HG03571 (cell line): ENCODE measurements at regions not wholly inside any gene's neighbourhood (a gene's known extent, or its start where the extent isn't known, plus 50 kb on each side); places are given as distances from the start of the nearest gene placed in this dataset.
"Not testable (repeated sequence)": the region's sequence is repeated elsewhere in the genome, so short reads cannot be mapped to it uniquely, and the experiment has no call there.

Source experiments
- ATAC-seq: cut with Tn5 transposase; IDR thresholded peaks from one replicate; pipeline ENCODE4 v1.9.1; 2021; ENCODE audit not compliant: unreplicated experiment

DNA sequence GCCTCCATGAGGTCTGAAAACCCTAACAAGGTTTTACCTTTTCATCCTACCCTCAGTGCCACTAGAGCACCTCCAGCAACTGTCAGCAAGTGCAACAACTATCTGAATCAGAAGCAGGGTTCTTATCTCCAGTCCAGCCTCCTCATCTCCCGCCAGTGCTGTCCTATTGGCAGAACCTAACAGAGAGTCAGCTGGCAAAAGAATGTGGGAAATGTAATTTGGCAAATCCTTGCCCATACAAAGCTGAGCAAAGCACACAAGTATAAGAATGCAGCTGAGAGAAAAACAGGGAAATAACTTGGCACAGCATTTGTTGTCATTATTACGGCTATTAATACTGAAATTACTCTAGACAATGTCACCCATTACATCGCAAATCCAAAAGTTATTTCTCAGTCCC lies 124.2 kb downstream of the ATP6V1G3 start:
- no peak for ATAC-seq

DNA sequence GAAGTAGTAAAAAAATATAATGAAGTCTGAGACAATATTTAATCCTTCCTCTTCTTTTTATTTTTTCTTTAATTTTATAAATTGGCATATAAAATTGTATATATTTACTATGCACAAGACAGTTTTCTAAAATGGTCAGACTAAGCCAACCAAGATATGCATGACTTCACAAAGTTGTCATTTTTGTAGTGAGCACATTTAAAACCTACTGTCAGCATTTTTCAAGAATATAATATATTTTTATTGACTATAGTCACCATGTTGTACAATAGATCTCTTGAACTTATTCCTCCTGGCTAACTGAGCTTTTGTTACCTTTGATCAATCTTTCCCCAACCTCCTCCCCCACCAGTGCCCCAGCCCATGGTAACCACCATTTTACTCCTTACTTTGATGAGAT lies 129.2 kb downstream of the ATP6V1G3 start:
- no peak for ATAC-seq

DNA sequence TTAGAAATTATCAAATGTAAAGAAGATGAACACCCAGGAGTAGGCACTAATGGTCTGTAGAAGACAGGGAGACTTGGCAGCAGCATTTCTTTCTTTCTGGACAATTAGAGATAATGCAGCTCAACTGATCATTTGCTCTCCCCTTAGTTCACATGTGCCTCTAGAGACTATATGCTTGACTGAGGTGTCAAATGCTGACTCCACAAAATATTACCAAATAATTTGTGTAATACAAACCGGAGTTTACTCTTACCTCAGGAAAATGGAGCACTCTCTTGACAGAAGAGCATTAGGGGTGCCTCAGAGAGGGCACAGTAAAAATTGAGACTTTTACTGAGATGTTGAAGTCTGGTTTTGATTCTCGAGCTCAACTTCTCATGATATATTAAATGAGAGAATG lies 131.8 kb downstream of the ATP6V1G3 start:
- no peak for ATAC-seq

DNA sequence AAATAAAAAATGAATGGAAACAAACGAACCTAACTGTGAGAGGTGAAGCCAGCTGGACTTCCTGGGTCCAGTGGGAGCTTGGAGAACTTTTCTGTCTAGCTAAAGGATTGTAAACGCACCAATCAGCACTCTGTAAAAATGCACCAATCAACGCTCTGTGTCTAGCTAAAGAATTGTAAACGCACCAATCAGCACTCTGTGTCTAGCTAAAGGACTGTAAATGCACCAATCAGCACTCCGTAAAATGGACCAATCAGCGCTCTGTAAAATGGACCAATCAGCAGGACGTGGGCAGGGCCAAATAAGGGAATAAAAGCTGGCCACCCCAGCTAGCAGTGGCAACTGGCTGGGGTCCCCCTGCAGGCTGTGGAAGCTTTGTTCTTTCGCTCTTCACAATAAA lies 135.8 kb downstream of the ATP6V1G3 start:
- not testable (repeated sequence) for ATAC-seq

DNA sequence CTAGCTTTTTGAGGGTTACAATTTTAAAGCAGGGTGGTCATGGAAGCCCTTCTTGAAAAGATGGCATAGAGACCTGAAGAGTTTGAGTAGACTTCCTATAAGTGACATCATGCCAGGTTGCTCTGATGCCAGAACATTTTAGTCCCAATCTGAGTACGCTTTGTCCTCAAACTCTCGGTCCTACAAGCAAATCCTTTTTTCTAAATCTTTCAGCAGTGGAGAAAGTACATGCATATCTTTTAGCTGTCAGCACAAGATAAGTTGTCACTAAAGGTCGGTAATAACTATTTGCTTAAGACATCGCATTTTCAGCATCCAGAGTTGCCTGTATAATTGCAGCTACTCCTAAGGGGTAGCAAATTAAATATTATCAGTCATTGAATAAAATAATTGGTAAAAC lies 140.4 kb downstream of the ATP6V1G3 start:
- ATAC-seq = no peak

DNA sequence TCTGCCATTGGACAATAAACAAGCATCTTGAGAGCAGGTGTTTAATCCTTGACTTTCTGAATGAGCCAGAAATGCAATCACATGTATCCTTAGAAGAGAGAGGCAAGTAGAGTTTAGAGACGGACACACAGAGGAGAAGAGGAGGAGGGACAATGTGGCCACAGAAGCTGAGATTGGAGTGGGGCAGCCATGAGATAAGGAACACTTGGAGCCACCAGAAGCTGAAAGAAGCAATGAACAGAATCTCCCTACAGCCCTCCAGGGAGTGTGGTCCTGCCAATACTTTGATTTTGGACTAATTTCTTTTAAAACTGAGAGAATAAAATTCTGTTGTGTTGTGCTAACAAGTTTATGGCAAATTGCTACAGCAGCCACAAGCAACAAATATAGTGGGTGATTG lies 141.0 kb downstream of the ATP6V1G3 start:
- no peak for ATAC-seq

DNA sequence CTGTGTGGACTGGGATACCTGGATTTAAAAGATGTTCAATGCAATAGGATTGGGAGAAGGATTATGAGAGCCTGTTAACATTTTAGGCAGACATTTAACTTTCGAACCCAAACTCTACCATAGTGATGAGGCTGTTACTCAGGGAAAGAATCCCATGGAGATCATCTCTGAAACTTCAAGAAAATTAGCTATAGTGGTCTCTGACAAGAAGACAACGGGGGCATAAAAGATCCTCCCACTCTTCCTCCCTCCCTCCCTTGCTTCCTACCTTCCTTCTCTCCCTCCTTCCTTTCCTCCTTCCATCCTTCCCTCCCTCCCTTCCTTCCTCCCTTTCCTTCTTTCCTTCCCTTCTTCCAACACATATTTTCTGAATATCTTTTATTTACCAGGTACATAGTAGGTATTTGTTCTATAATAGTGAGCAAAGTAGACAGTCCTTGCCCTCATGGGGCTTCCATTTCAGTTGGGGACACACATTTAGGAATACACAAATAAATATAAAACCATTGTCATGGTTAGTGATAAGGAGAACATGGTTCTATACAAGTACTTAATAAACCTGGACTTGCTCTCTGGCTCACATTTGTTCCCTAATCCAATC lies 143.2 kb downstream of the ATP6V1G3 start:
- ATAC-seq = no peak

DNA sequence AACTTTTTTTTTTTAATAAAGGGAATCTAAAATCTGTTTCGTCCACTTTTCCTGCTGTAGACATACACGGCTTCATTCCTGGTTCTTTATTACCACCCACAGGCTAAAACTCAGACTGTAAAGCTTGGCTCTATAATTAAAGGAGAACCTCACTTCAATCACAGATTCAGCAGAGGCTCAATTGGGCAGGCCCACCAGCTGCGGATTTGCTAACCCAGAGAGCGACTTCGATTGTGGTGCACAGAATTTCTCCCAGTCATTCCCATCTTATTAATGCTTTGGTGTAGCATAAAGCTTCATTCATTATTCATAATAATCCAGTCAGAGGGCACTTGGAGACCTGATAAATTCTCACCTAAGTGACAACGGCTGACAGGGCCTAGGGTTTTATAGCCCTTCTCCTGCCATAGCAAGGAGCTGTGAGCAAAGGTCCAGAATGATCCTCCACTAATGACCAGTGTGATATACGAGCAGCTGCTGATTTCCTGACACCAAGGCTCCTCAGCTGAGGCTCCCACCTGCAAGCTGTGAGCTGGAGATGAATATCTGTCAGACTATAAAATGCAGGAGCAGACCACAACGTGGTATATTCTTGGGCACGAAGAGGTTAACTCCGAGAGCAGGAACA lies 149.0 kb downstream of the ATP6V1G3 start:
- ATAC-seq = no peak

DNA sequence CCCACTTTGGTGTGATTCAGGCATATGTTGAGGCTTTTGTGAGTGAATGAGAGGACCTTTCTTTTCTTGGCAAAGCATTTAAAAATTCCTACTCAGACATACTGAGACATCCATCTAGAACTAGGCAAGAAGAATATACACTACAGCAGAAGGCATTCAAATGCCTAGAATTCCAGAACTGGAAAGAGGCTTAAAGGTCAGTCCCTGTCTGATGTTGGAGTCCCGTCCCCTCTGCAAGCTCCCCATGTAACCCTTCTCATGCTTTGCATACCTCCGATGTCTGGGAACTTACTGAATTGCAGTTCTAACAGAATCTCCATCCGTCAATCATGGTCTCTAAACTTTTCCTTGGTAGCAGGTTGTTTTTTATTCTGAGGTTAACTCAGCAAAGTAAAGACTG lies 152.9 kb downstream of the ATP6V1G3 start:
- no peak for ATAC-seq

DNA sequence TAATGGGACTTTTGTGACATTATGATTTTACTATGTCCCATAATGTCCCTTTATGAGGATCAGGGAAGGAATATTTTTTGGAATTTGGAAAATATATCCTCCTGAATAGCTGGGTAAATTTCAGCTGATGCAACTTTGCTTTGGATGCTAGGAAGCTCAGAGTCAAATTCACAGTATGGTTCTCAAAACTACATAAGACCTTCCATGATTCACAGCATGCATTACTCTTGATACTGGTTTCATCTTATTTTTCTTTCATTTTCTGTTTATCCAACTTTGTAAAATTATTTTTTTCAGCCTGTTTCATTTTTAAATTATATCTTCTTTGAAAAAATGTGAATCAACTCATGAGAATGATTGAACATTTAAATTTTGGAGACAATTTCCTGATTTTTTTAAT lies 160.2 kb downstream of the ATP6V1G3 start:
- ATAC-seq = no peak

DNA sequence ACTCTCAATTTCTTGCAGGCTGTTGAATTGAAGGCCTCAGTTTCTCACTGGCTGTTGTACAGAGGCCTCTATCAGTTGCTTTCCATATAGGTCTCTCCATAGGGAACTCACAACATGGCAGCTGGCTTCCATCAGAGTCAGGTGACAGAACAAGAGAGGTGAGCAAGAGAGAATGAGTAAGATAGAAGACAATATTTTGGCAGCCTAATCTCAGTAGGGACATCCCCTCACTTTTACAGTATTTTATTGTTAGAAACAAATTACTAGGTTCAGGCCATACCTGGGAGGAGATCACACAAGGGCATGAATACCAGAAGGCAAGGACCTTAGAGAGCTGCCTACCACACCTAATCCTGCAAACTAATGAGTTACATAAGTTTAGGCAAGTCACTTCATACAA lies 162.8 kb downstream of the ATP6V1G3 start:
- no peak for ATAC-seq

DNA sequence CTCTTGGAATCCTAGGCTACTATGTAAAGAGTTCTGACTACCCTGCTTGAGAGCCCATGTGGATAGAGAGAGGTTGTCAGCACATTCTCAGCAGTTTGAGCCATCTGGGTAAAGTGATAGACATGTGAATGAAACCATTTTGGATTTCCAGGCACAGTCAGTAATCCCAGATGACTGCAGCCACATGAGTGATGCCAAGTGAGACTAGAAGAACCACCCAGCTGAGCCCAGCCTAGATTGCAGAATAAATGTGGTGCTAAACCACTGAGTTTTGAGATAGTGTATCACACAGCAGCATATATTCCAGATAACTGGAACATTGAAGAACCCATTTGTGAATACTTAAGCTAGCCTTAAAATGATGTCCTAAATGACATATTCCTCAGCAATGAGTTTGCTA lies 166.2 kb downstream of the ATP6V1G3 start:
- ATAC-seq = no peak

DNA sequence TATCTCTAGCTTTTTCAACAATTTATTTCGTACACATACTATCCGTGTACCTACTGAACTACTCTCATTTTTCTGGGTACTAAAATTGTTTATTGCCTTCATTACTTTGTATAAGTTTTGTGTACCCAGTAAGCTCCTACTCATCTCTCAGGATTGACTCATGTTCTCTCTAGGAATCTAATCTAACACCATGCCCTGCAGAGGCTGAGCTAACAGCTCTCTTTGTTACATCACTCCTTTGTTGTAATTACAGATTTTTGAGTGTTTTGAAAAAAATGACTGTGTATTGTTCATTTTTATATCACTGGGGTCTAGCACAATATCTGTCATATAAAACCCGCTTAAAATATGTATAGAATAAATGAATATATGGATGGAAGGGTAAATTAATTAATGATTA lies 167.1 kb downstream of the ATP6V1G3 start:
- no peak for ATAC-seq
